Inflammatory macrophage (primary cell): ENCODE measurements at regions not wholly inside any gene's neighbourhood (a gene's known extent, or its start where the extent isn't known, plus 50 kb on each side); places are given as distances from the start of the nearest gene placed in this dataset.
A peak's percentile ranks its signal among the peaks of the same experiment; 100 is the strongest.

Experiments used
- DNase-seq, 2 donors: peaks; one replicate each; pipeline ENCODE4 v3.0.0-alpha.2; 2020 to 2022

GRCh38 chr22:48152164-48152775, 1389.8 kb downstream of the TBC1D22A start:
- no peak for DNase-seq

DNA sequence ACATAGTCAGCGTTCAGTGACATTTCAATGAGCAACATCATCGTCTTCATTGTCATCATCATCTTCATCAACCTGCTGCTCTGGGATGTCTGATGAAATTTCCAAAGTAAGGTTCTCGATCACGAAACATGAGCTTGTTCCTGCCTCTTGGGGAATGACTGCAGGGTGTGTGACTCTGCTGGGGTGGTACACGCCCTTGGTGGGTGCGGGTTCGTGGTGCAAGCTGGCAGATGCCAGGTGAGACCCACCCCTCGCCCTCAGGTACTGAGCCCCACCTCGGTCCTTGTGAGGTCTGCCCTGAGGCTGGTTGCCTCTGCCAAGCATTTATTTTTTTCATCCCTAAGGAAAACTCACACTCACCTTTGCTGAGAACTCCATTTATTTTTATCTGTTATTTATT, 1389.2 kb downstream of the TBC1D22A start:
- no peak for DNase-seq

GRCh38 chr22:48147831-48148230, 1385.4 kb downstream of the TBC1D22A start:
- no peak for DNase-seq

DNA sequence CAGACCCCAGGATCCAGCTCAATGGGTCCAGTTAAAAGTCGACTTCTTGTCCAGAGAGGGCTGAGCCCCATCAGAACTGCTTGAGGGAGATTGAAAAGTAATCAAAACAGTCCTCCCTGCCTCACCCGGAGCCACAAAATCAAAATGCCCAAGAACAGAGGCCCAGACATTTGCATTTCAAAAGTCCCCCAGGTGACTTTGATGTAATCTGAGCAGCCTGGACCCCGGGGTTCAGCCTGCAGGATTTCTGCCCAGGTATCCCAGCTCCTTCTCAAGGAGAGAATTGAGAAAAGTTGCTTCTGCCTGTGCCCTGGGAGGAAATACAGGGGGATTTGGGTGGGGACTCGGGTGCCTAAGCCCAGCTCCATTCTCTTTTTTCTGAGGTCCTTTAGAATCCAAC, 1385.0 kb downstream of the TBC1D22A start:
- no peak for DNase-seq

- no peak for DNase-seq
Observed at GRCh38 chr22:48146426-48146825, 1384.0 kb downstream of the TBC1D22A start.

GRCh38 chr22:48145738-48146137, 1383.3 kb downstream of the TBC1D22A start:
- DNase-seq = no peak

- no peak for DNase-seq
Observed at GRCh38 chr22:48144318-48144717, 1381.9 kb downstream of the TBC1D22A start.

DNA sequence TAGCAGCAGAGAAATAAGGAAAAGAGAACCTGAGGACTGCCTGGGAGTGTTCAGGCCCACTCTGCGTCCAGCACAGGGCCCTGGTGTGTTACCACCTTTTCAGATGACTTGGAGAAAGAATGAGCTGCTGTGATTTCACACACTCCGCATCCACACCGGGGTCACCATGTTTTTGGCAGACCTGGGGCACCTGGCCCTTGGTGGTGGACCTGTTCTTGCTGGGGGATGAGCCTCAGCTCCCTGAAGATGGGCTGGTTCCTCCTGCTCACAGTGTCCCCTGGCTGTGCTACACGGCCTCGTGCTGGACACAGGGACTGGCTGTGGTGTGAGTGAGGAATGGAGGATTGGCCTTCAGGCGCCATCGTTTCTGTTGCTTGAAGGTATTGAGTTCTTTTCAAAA, 1381.4 kb downstream of the TBC1D22A start:
- no peak for DNase-seq

- no peak for DNase-seq
Observed at GRCh38 chr22:48142388-48142787, 1379.9 kb downstream of the TBC1D22A start.

DNA sequence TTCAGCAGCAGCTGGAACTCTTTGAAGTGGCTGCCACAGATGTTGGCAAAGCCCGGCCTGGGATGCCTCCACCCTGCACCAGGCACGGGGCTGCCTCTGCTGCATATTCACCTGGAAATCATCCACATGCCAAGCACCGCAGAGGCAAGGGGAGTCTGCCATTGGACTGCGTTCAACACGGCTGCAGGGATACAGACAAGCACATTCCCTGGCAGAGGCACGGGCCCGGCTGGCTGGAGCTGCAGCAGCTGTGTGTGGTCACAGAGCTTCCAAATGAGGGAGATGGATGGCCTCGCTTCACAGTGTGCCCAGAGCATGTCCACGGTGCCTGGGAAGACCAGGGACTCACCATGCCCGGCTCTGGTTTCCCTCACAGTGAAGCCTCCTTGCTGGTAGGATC, 1378.9 kb downstream of the TBC1D22A start:
- DNase-seq = no peak

DNA sequence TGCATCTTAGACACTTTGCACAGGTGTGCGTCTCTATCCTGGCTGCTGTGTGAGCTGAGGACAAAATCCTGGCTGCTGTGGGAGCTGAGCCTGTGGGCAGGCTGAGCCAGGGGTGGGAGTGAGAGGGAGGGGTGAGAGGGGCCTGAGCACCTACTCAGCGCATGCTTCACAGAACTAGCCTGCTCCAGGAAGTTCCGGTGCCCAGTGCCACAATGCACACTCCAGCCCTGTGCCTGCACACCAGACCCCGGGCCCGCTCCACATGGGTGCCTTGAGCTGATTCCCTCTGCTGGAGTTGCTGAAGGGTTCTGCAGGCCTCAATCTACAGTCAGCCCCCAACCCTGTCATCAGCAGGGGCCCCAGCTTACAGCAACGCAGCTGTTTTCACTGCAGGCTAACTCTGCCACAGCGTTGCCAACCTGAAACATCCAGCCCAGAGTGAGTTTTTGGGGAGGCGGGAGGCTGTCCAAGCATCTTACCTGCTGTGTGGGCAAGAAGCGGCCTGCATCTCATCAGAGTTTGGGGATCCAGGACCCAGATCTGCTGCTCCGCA, 1377.9 kb downstream of the TBC1D22A start:
- no peak for DNase-seq

- DNase-seq = no peak
Observed at GRCh38 chr22:48139776-48140175, 1377.3 kb downstream of the TBC1D22A start.

DNA sequence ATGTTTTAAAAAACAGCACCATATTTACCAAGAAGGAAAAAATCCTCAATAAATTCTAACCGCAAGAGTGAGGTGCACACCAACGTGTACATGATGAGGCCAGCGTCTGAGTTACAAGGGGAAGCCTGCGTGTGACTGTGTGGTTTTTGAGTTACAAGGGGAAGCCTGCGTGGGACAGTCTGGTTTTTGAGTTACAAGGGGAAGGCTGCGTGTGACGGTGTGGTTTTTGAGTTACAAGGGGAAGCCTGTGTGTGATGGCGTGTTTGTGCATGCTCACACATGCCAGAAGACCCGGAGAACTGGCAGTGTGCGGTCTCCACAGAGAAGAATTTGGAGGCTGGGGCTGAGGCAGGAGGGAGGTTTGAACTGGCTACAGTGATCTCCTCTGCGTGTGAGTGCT, 1376.4 kb downstream of the TBC1D22A start:
- peak; percentile 8 to 73 for DNase-seq

DNA sequence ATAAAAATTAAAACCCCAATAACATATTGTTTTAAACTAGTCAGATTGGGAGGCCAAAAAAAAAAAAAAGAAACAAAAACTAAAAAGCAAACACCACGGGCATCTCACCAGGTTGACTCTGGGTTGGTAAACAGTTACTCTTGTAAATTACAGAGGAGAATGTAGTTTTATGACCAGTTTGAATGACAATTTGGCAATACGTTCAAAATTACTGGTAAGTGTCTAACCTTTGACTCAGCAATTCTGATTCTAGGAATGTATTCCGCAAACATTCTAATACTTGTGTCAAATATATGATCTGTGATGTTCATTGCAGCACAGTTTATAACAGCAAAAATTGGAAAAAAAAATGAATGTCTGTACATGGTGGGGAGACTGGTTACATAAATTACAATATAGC, 1376.0 kb downstream of the TBC1D22A start:
- no peak for DNase-seq

GRCh38 chr22:48137640-48138039, 1375.2 kb downstream of the TBC1D22A start:
- no peak for DNase-seq

GRCh38 chr22:48135592-48135991, 1373.1 kb downstream of the TBC1D22A start:
- DNase-seq = no peak

- DNase-seq = no peak
Observed at GRCh38 chr22:48125416-48125815, 1363.0 kb downstream of the TBC1D22A start.

DNA sequence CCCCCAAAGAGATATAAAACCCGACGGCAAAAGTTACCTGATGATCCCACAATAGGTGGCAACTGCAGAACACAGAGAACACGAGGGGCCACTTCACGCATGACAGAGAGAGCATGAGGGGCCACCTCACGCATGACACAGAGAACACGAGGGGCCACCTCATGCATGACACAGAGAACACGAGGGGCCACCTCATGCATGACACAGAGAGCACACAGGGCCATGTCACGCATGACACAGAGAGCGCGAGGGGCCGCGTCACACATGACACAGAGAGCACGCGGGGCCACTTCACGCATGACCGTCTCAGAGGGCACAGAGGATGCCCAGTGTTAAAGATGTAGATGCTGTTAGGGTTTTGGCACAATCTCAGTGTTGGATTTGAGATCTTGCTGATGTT, 1359.5 kb downstream of the TBC1D22A start:
- DNase-seq = no peak

DNA sequence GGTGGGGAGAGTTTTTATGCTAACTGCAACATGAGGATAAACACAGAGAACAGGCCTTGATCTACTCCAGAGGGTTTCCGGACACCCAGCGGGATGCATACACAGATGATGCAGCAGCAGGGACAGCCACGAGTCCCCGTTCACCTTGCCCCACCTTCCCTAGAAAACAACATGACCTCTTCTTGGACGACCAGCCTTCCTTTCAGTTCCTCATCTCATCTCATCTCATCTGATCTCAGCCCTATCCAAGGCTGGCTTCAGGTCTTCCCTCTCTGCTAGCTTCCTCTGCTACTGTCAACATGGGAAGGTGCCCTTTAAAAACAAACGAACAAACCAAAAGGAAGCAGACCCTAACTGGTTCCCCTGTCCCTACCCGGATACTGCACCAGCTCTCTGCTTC, 1356.2 kb downstream of the TBC1D22A start:
- no peak for DNase-seq

- no peak for DNase-seq
Observed at GRCh38 chr22:48116871-48117270, 1354.4 kb downstream of the TBC1D22A start.

GRCh38 chr22:48112687-48113521, 1350.5 kb downstream of the TBC1D22A start:
- no peak for DNase-seq

- no peak for DNase-seq
Observed at GRCh38 chr22:48106715-48107259, 1344.3 kb downstream of the TBC1D22A start.

- DNase-seq = no peak
Observed at GRCh38 chr22:48106215-48106614, 1343.8 kb downstream of the TBC1D22A start.

GRCh38 chr22:48105259-48105658, 1342.8 kb downstream of the TBC1D22A start:
- DNase-seq = no peak
